ENCODE measurements at regions not wholly inside any gene's neighbourhood (a gene's known extent, or its start where the extent isn't known, plus 50 kb on each side); places are given as distances from the start of the nearest gene placed in this dataset.

GRCh38 chr18:78696698-78697435 lies 282.8 kb upstream of the SALL3 start:
- no peak for DNase-seq (ENCODE audit: insufficient read length, low spot score)
- FAIRE-seq: no peak

- no peak for FAIRE-seq
- no peak for DNase-seq (ENCODE audit: insufficient read length, low spot score)
Measured at GRCh38 chr18:78697446-78697845, 282.2 kb upstream of the SALL3 start.

GRCh38 chr18:78698914-78699313 lies 280.7 kb upstream of the SALL3 start:
- no peak for DNase-seq (ENCODE audit: insufficient read length, low spot score)
- FAIRE-seq: no peak

GRCh38 chr18:78699499-78699898 lies 280.1 kb upstream of the SALL3 start:
- FAIRE-seq (no peak), DNase-seq (ENCODE audit: insufficient read length, low spot score) (no peak)

- FAIRE-seq (no peak), DNase-seq (ENCODE audit: insufficient read length, low spot score) (no peak)
Measured at GRCh38 chr18:78701771-78702396, 277.7 kb upstream of the SALL3 start.

- DNase-seq (ENCODE audit: insufficient read length, low spot score) (no peak), FAIRE-seq (no peak)
Measured at GRCh38 chr18:78703291-78703690, 276.3 kb upstream of the SALL3 start.

- DNase-seq (ENCODE audit: insufficient read length, low spot score) (no peak), FAIRE-seq (no peak)
Measured at GRCh38 chr18:78704971-78705461, 274.6 kb upstream of the SALL3 start.

- FAIRE-seq: no peak
- no peak for DNase-seq (ENCODE audit: insufficient read length, low spot score)
Measured at GRCh38 chr18:78709261-78709809, 270.3 kb upstream of the SALL3 start.

- FAIRE-seq (no peak), DNase-seq (ENCODE audit: insufficient read length, low spot score) (no peak)
Measured at GRCh38 chr18:78711316-78711715, 268.3 kb upstream of the SALL3 start.

GRCh38 chr18:78711971-78712370 lies 267.6 kb upstream of the SALL3 start:
- DNase-seq (ENCODE audit: insufficient read length, low spot score) (no peak), FAIRE-seq (no peak)

GRCh38 chr18:78713069-78713468 lies 266.5 kb upstream of the SALL3 start:
- no peak for FAIRE-seq
- no peak for DNase-seq (ENCODE audit: insufficient read length, low spot score)

- FAIRE-seq (no peak), DNase-seq (ENCODE audit: insufficient read length, low spot score) (no peak)
Measured at GRCh38 chr18:78713726-78714125, 265.9 kb upstream of the SALL3 start.

GRCh38 chr18:78716022-78716421 lies 263.6 kb upstream of the SALL3 start:
- DNase-seq (ENCODE audit: insufficient read length, low spot score) (no peak), FAIRE-seq (no peak)

GRCh38 chr18:78716581-78716980 lies 263.0 kb upstream of the SALL3 start:
- no peak for FAIRE-seq
- no peak for DNase-seq (ENCODE audit: insufficient read length, low spot score)

- FAIRE-seq (no peak), DNase-seq (ENCODE audit: insufficient read length, low spot score) (no peak)
Measured at GRCh38 chr18:78717051-78717765, 262.4 kb upstream of the SALL3 start.

GRCh38 chr18:78717766-78718150 lies 261.9 kb upstream of the SALL3 start:
- no peak for DNase-seq (ENCODE audit: insufficient read length, low spot score)
- FAIRE-seq: no peak

GRCh38 chr18:78719821-78720220 lies 259.8 kb upstream of the SALL3 start:
- FAIRE-seq (no peak), DNase-seq (ENCODE audit: insufficient read length, low spot score) (no peak)

- DNase-seq (ENCODE audit: insufficient read length, low spot score): no peak
- no peak for FAIRE-seq
Measured at GRCh38 chr18:78720456-78721237, 259.0 kb upstream of the SALL3 start.

GRCh38 chr18:78721238-78721875 lies 258.3 kb upstream of the SALL3 start:
- FAIRE-seq: no peak
- no peak for DNase-seq (ENCODE audit: insufficient read length, low spot score)

- no peak for DNase-seq (ENCODE audit: insufficient read length, low spot score)
- FAIRE-seq: no peak
Measured at GRCh38 chr18:78721981-78722380, 257.6 kb upstream of the SALL3 start.
